SK-N-SH (cell line): ENCODE measurements at regions not wholly inside any gene's neighbourhood (a gene's known extent, or its start where the extent isn't known, plus 50 kb on each side); places are given as distances from the start of the nearest gene placed in this dataset.

Experiments
- CTCF ChIA-PET: fragments of 300-600, 350-600 bp; formaldehyde crosslinking; extraction: SDS; loops from one replicate; lab custom pipeline; 2021; lab: Yijun Ruan, JAX
- POLR2A ChIA-PET: fragments of 350-600 bp; sonication (Branson Sonifier 250); formaldehyde crosslinking; extraction: SDS; loops from one replicate; lab custom pipeline; 2020; ENCODE audit warnings: antibody characterized with exemption, inconsistent platforms; lab: Yijun Ruan, JAX
- DNase-seq: peaks from one replicate; pipeline ENCODE4 v3.0.0; 2012
- H2AFZ ChIP-seq: fragments of 200-600 bp; sonication (generic); 2 replicates; pipeline ENCODE4 v1.8.1; 2016; ENCODE audit warnings: antibody characterized with exemption, mild to moderate bottlenecking, low read depth
- H3F3A ChIP-seq: fragments of 200-600 bp; sonication (generic); replicated peaks from 2 replicates; pipeline ENCODE3; 2016; ENCODE audit warnings: antibody characterized with exemption, mild to moderate bottlenecking; ENCODE audit not compliant: insufficient read depth
- H3K27ac ChIP-seq, 2 experiments: fragments of 200-500 bp in 1 of 2; fragments of 200-600 bp in 1 of 2; sonication (Bioruptor generic) in 1 of 2; sonication (generic), shearing (Covaris generic) in 1 of 2; 2 replicates each; pipeline versions ENCODE4 v1.5.1 to v1.6.1; 2014 to 2016; ENCODE audit warnings: low read depth in 2 of 2, inconsistent platforms in 1 of 2, low read length in 1 of 2, mild to moderate bottlenecking in 1 of 2, mixed read lengths in 1 of 2
- H3K27me3 ChIP-seq: fragments of 200-600 bp; sonication (generic), shearing (Covaris generic); 2 replicates; pipeline ENCODE4 v1.6.1; 2016; ENCODE audit warnings: mixed run types; ENCODE audit not compliant: insufficient read depth
- H3K36me3 ChIP-seq, 2 experiments: fragments of 200-500 bp in 1 of 2; fragments of 200-600 bp in 1 of 2; sonication (Bioruptor generic) in 1 of 2; sonication (generic) in 1 of 2; replicated peaks in 1 of 2; 2 replicates each; pipeline versions ENCODE3 to v1.5.1; 2014 to 2016; ENCODE audit warnings: low read length in 1 of 2, mild to moderate bottlenecking in 1 of 2; ENCODE audit not compliant: insufficient read depth in 2 of 2, control insufficient read depth in 1 of 2
- H3K4me1 ChIP-seq, 2 experiments: fragments of 200-500 bp in 1 of 2; fragments of 200-600 bp in 1 of 2; sonication (Bioruptor generic) in 1 of 2; sonication (generic), shearing (Covaris generic) in 1 of 2; 2 replicates each; pipeline versions ENCODE4 v1.5.1 to v1.6.1; 2014 to 2016; ENCODE audit warnings: low read depth in 1 of 2, low read length in 1 of 2, mixed run types in 1 of 2; ENCODE audit not compliant: insufficient read depth in 2 of 2, control insufficient read depth in 1 of 2
- H3K4me2 ChIP-seq: fragments of 200-600 bp; sonication (generic), shearing (Covaris generic); 2 replicates; pipeline ENCODE4 v1.6.1; 2017; ENCODE audit warnings: mixed run types
- H3K4me3 ChIP-seq, 2 experiments: fragments of 200-500 bp in 1 of 2; fragments of 200-600 bp in 1 of 2; sonication (Bioruptor generic) in 1 of 2; sonication (generic), shearing (Covaris generic) in 1 of 2; 2 replicates each; pipeline versions ENCODE4 v1.5.1 to v1.8.1; 2014 to 2016; ENCODE audit warnings: low read depth in 2 of 2, inconsistent platforms in 1 of 2, low read length in 1 of 2, mild to moderate bottlenecking in 1 of 2, mixed read lengths in 1 of 2, moderate library complexity in 1 of 2
- H3K79me2 ChIP-seq: fragments of 200-600 bp; sonication (generic); 2 replicates; pipeline ENCODE4 v1.8.1; 2017; ENCODE audit warnings: mild to moderate bottlenecking; ENCODE audit not compliant: insufficient read depth
- H3K9ac ChIP-seq: fragments of 200-600 bp; sonication (generic); 2 replicates; pipeline ENCODE4 v1.6.1; 2017; ENCODE audit warnings: mixed run types
- H3K9me2 ChIP-seq: fragments of 200-600 bp; sonication (generic); 2 replicates; pipeline ENCODE4 v1.6.1; 2017; ENCODE audit warnings: mixed run types
- H3K9me3 ChIP-seq: fragments of 200-600 bp; sonication (generic); 2 replicates; pipeline ENCODE4 v1.6.1; 2017; ENCODE audit warnings: mixed run types, mild to moderate bottlenecking, moderate library complexity
- H4K20me1 ChIP-seq: fragments of 200-600 bp; sonication (generic); 2 replicates; pipeline ENCODE4 v1.6.1; 2017; ENCODE audit warnings: mild to moderate bottlenecking, mixed run types; ENCODE audit not compliant: insufficient read depth
- EP300 ChIP-seq, 2 experiments: IDR thresholded peaks; 2 replicates each; pipeline versions ENCODE4 v1.4.0 to v1.6.1; 2012; ENCODE audit warnings: borderline replicate concordance in 1 of 2, low read depth in 1 of 2, low read length in 1 of 2
- FOSL2 ChIP-seq: IDR thresholded peaks from 2 replicates; pipeline ENCODE4 v1.4.0; 2012; ENCODE audit warnings: low read depth, mild to moderate bottlenecking, moderate library complexity, borderline replicate concordance
- FOXM1 ChIP-seq: IDR thresholded peaks from 2 replicates; pipeline ENCODE4 v1.4.0; 2012; ENCODE audit warnings: low read depth, mild to moderate bottlenecking
- GATA2 ChIP-seq: sonication (generic); formaldehyde crosslinking; IDR thresholded peaks from 2 replicates; pipeline ENCODE4 v1.5.0; 2020; ENCODE audit warnings: mild to moderate bottlenecking, missing genetic modification reagents
- MEF2A ChIP-seq: IDR thresholded peaks from 2 replicates; pipeline ENCODE4 v1.4.0; 2012; ENCODE audit warnings: low read depth, borderline replicate concordance
- MXI1 ChIP-seq: IDR thresholded peaks from 2 replicates; pipeline ENCODE4 v1.6.1; 2012; ENCODE audit warnings: mild to moderate bottlenecking, low read depth, low read length, improper control_type of control experiment
- NFIC ChIP-seq: IDR thresholded peaks from 2 replicates; pipeline ENCODE4 v1.4.0; 2012; ENCODE audit warnings: borderline replicate concordance
- NRF1 ChIP-seq: IDR thresholded peaks from 2 replicates; pipeline ENCODE4 v1.6.1; 2012; ENCODE audit warnings: low read depth, mild to moderate bottlenecking, low read length
- POLR2AphosphoS5 ChIP-seq: IDR thresholded peaks from 2 replicates; pipeline ENCODE4 v1.6.1; 2012; ENCODE audit warnings: low read depth, low read length
- RAD21 ChIP-seq: IDR thresholded peaks from 2 replicates; pipeline ENCODE4 v1.6.1; 2012; ENCODE audit warnings: mild to moderate bottlenecking, low read length
- SIN3A ChIP-seq: IDR thresholded peaks from 2 replicates; pipeline ENCODE4 v1.6.1; 2012; ENCODE audit warnings: low read depth, mild to moderate bottlenecking, low read length, moderate library complexity, borderline replicate concordance
- TAF1 ChIP-seq: IDR thresholded peaks from 2 replicates; pipeline ENCODE4 v1.6.1; 2012; ENCODE audit warnings: low read depth, mild to moderate bottlenecking, low read length, moderate library complexity, borderline replicate concordance
- TCF12 ChIP-seq: IDR thresholded peaks from 2 replicates; pipeline ENCODE4 v1.4.0; 2012
- YY1 ChIP-seq: IDR thresholded peaks from 2 replicates; pipeline ENCODE4 v1.4.0; 2012; ENCODE audit warnings: low read depth, mild to moderate bottlenecking
- WGBS: methylation state at CpG from one replicate; pipeline ENCODE4 v1.1.6; 2017; ENCODE audit warnings: low lambda C conversion rate; 5-methylcytosine and 5-hydroxymethylcytosine counted together
- TF ChIP-seq, protein P1 (sequence below): fragments of 150-350 bp; IDR thresholded peaks from 2 replicates; pipeline ENCODE4 v1.6.1; 2017; ENCODE audit warnings: antibody characterized with exemption, low read length, low read depth, borderline replicate concordance
- TF ChIP-seq, protein P2 (sequence below): IDR thresholded peaks from 2 replicates; pipeline ENCODE4 v1.4.0; 2012; ENCODE audit warnings: low read depth, borderline replicate concordance
- TF ChIP-seq, protein P3 (sequence below): fragments of 150-350 bp; IDR thresholded peaks from 2 replicates; pipeline ENCODE4 v1.6.1; 2016; ENCODE audit warnings: mild to moderate bottlenecking, low read depth, low read length
- TF ChIP-seq, protein P4 (sequence below): fragments of 200-600 bp; sonication (generic); IDR thresholded peaks from 2 replicates; pipeline ENCODE4 v1.6.1; 2017; ENCODE audit warnings: antibody characterized with exemption, mild to moderate bottlenecking, moderate library complexity

DNA sequence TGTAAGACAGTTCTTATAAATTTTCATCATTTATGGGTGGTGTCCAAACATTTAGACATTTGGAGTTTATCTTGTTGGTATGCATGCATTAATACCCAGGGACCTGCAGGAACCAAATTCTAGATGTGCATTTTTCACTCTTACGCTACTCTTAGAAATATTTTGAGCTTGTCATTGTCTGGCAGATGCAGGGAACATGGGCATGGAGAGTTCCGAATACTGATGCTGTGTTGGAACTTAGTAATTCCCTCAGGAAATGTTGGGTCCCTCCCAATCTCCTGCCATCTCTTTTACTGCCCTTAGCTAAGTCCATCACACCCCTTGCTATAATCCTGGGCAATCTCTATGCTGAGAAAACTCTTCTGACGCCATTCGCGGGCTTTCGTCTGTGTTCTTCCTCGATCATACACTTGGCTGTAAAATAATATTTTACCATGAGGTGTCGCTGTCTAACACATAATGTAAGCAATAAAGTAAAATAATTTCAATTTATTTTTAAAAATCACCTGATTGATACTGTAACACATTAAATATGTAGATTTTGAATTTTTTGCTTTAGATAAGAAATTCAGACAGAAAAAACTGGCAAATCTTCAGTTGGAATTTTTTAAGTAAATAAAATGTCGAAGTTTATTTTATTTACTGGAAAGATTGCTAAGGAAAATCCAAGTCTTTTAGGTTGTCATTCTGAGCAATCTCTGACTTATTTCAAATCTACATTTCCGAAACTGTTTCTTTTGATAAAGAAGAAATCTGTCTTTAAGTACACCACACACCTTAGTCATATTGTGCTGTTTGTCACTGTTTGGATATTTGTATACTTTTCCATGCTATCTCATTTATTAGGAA is 304.1 kb upstream of the SSTR1 start:
- H3K79me2 ChIP-seq: no peaks in the 10 kb centered on the region
- WGBS: 4% methylated on average over 10 of the region's 10 CpGs
- H3K4me2 ChIP-seq: no peak overlapping the region

DNA sequence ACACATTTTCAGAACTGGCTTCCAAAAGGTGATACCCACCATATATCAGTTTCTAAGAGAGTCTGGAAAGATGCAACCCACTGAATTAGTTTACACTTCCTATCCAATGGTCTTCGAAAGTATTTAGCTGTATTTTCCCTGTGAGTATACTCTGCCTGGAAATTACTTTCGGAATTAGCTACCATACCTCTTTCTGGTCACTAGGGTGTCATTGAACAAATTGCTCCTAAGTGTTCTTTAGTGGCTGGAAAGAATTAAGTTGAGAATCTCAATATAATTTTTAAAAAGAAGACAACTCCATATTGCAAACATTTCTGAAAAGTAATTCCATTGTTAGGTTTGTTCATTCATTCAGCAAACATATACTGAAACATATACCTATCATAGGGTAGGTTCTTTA is 283.1 kb upstream of the SSTR1 start:
- H3K4me1 ChIP-seq: no peaks in the 10 kb centered on the region
- no peaks in the 10 kb centered on the region for H3K79me2 ChIP-seq
- H3F3A ChIP-seq: no peaks in the 10 kb centered on the region
- no peak overlapping the region for H3K4me3 ChIP-seq
- no peak for DNase-seq
- POLR2A ChIA-PET: no interaction called here
- H3K9me2 ChIP-seq: no peaks in the 10 kb centered on the region
- no peak overlapping the region for H2AFZ ChIP-seq
- no peak overlapping the region for H3K9ac ChIP-seq
- H3K27me3 ChIP-seq: no peaks in the 10 kb centered on the region
- no peaks in the 10 kb centered on the region for H3K36me3 ChIP-seq
- WGBS: 0% methylated on average over 2 of the region's 2 CpGs
- no peaks in the 10 kb centered on the region for H3K9me3 ChIP-seq
- no peak overlapping the region for H3K4me2 ChIP-seq
- no peaks in the 10 kb centered on the region for H4K20me1 ChIP-seq
- CTCF ChIA-PET: no interaction called here
- no peak overlapping the region for H3K27ac ChIP-seq
- TF ChIP-seq MEF2A: no peak
- TF ChIP-seq, protein P1, sequence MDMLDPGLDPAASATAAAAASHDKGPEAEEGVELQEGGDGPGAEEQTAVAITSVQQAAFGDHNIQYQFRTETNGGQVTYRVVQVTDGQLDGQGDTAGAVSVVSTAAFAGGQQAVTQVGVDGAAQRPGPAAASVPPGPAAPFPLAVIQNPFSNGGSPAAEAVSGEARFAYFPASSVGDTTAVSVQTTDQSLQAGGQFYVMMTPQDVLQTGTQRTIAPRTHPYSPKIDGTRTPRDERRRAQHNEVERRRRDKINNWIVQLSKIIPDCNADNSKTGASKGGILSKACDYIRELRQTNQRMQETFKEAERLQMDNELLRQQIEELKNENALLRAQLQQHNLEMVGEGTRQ: no peak
- TF ChIP-seq NRF1: no peak
- no peak for TF ChIP-seq POLR2AphosphoS5
- no peak for TF ChIP-seq YY1
- no peak for TF ChIP-seq EP300 (IDR thresholded peaks at IDR 0.05; ENCODE audit: borderline replicate concordance in 1 of 2, low read depth in 1 of 2, low read length in 1 of 2)
- TF ChIP-seq SIN3A: no peak
- TF ChIP-seq, protein P2, sequence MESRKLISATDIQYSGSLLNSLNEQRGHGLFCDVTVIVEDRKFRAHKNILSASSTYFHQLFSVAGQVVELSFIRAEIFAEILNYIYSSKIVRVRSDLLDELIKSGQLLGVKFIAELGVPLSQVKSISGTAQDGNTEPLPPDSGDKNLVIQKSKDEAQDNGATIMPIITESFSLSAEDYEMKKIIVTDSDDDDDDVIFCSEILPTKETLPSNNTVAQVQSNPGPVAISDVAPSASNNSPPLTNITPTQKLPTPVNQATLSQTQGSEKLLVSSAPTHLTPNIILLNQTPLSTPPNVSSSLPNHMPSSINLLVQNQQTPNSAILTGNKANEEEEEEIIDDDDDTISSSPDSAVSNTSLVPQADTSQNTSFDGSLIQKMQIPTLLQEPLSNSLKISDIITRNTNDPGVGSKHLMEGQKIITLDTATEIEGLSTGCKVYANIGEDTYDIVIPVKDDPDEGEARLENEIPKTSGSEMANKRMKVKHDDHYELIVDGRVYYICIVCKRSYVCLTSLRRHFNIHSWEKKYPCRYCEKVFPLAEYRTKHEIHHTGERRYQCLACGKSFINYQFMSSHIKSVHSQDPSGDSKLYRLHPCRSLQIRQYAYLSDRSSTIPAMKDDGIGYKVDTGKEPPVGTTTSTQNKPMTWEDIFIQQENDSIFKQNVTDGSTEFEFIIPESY: no peak
- no peak for TF ChIP-seq TCF12
- no peak for TF ChIP-seq GATA2 (CRISPR knock-in tag)
- TF ChIP-seq MXI1: no peak
- TF ChIP-seq, protein P3, sequence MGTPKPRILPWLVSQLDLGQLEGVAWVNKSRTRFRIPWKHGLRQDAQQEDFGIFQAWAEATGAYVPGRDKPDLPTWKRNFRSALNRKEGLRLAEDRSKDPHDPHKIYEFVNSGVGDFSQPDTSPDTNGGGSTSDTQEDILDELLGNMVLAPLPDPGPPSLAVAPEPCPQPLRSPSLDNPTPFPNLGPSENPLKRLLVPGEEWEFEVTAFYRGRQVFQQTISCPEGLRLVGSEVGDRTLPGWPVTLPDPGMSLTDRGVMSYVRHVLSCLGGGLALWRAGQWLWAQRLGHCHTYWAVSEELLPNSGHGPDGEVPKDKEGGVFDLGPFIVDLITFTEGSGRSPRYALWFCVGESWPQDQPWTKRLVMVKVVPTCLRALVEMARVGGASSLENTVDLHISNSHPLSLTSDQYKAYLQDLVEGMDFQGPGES: no peak
- no peak for TF ChIP-seq FOSL2
- TF ChIP-seq FOXM1: no peak

More for the DNA sequence above, 304.1 kb upstream of the SSTR1 start:
- Histone ChIP-seq H3K27me3 (no peaks in the 10 kb centered on the region), H4K20me1 (no peaks in the 10 kb centered on the region), H3F3A (no peaks in the 10 kb centered on the region), H3K4me3 (no peak overlapping the region; a peak in 1 of 4 replicates)
- peak; percentile 4 for DNase-seq
- POLR2A ChIA-PET: no interaction called here
- TF ChIP-seq NFIC: no peak
- no peak for TF ChIP-seq MEF2A
- no peak for TF ChIP-seq POLR2AphosphoS5
- TF ChIP-seq RAD21: peak; percentile 52
- no peak for TF ChIP-seq TAF1
- TF ChIP-seq, protein P4, sequence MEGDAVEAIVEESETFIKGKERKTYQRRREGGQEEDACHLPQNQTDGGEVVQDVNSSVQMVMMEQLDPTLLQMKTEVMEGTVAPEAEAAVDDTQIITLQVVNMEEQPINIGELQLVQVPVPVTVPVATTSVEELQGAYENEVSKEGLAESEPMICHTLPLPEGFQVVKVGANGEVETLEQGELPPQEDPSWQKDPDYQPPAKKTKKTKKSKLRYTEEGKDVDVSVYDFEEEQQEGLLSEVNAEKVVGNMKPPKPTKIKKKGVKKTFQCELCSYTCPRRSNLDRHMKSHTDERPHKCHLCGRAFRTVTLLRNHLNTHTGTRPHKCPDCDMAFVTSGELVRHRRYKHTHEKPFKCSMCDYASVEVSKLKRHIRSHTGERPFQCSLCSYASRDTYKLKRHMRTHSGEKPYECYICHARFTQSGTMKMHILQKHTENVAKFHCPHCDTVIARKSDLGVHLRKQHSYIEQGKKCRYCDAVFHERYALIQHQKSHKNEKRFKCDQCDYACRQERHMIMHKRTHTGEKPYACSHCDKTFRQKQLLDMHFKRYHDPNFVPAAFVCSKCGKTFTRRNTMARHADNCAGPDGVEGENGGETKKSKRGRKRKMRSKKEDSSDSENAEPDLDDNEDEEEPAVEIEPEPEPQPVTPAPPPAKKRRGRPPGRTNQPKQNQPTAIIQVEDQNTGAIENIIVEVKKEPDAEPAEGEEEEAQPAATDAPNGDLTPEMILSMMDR: peak; percentile 64
- TF ChIP-seq, protein P1: no peak
- TF ChIP-seq, all 33 proteins: peak for 2
- no peaks in the 10 kb centered on the region for H3K36me3 ChIP-seq
- 0 out of 2 replicates have a peak overlapping the region, but pooled peaks have one; percentile 41 for H2AFZ ChIP-seq
- H3K9me2 ChIP-seq: no peaks in the 10 kb centered on the region
- no peaks in the 10 kb centered on the region for H3K9me3 ChIP-seq
- no peak overlapping the region for H3K27ac ChIP-seq
- CTCF ChIA-PET: interaction anchor here (0.6 to 1.6 kb wide), 5 partner anchors 12 to 1112 kb away, joined by 3 to 9 read pairs (median 3); no protein-coding TSS in a partner anchor
- H3K4me1 ChIP-seq: no peaks in the 10 kb centered on the region
- no peak overlapping the region for H3K9ac ChIP-seq
